ENCODE measurements at regions not wholly inside any gene's neighbourhood (a gene's known extent, or its start where the extent isn't known, plus 50 kb on each side); places are given as distances from the start of the nearest gene placed in this dataset.
A peak's percentile ranks its signal among the peaks of the same experiment; 100 is the strongest.

- Histone ChIP-seq H3K27ac (ENCODE audit: low read depth, low read length) (no peak overlapping the region), H3K4me3 (ENCODE audit: low read depth, low read length) (no peak overlapping the region), H3K9me3 (ENCODE audit: control insufficient read depth, insufficient read depth, low read length) (no peaks in the 10 kb centered on the region), H3K27me3 (ENCODE audit: control insufficient read depth, insufficient read depth, low read length) (no peaks in the 10 kb centered on the region)
- TF ChIP-seq CTCF (IDR thresholded peaks at IDR 0.05; ENCODE audit: low read depth, low read length) = no peak
- DNase-seq (ENCODE audit: low read depth, low spot score) = no peak
- POLR2A ChIA-PET = no interaction called here
- CTCF ChIA-PET = interaction anchor here (0.9 to 1.3 kb wide), 2 partner anchors 599 to 631 kb away, joined by 3 to 4 read pairs; no protein-coding TSS in a partner anchor
These were observed 576.7 kb upstream of the DIPK2B start for GRCh38 chrX:45777366-45777765.

DNA sequence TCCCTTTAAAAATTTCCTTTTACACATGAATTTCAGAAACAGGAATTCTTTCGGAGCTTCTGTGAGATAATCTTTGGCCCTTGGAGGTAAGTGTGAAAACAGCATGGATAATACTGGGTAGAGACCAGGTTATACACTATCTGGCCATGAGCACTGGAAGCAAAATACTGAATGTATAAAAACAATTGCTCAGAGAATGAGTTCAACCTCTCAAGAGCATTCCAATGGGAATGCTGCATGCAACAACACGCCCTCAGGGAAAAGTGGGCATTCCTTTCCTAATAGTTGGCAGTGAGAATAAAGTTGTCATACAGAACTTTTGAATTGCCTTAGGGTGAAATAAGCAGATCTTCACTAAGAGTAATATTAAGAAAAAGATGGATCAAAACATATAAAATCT, 574.8 kb upstream of the DIPK2B start:
- Histone ChIP-seq H3K9me3 (ENCODE audit: control insufficient read depth, insufficient read depth, low read length) (no peaks in the 10 kb centered on the region), H3K27me3 (ENCODE audit: control insufficient read depth, insufficient read depth, low read length) (no peaks in the 10 kb centered on the region), H3K4me3 (ENCODE audit: low read depth, low read length) (no peak overlapping the region), H3K27ac (ENCODE audit: low read depth, low read length) (peak overlapping the region; percentile 39)
- ChIA-PET CTCF (interaction anchor here (1.0 kb wide), 1 partner anchor 28 kb away, joined by 3 read pairs; no protein-coding TSS in a partner anchor), POLR2A (interaction anchor here (0.9 to 1.6 kb wide), 3 partner anchors 14 to 65 kb away, joined by 3 to 5 read pairs (median 3); no protein-coding TSS in a partner anchor)
- no peak for TF ChIP-seq CTCF (IDR thresholded peaks at IDR 0.05; ENCODE audit: low read depth, low read length)
- DNase-seq (ENCODE audit: low read depth, low spot score) = no peak

- ChIA-PET POLR2A (interaction anchor here (0.9 to 1.6 kb wide), 3 partner anchors 14 to 66 kb away, joined by 3 to 5 read pairs (median 3); no protein-coding TSS in a partner anchor), CTCF (interaction anchor here (1.0 kb wide), 1 partner anchor 29 kb away, joined by 3 read pairs; no protein-coding TSS in a partner anchor)
- H3K27ac ChIP-seq (ENCODE audit: low read depth, low read length) = no peak overlapping the region
- no peak for TF ChIP-seq CTCF (IDR thresholded peaks at IDR 0.05; ENCODE audit: low read depth, low read length)
- H3K4me3 ChIP-seq (ENCODE audit: low read depth, low read length) = no peak overlapping the region
- H3K9me3 ChIP-seq (ENCODE audit: control insufficient read depth, insufficient read depth, low read length) = no peaks in the 10 kb centered on the region
- H3K27me3 ChIP-seq (ENCODE audit: control insufficient read depth, insufficient read depth, low read length) = no peaks in the 10 kb centered on the region
- DNase-seq (ENCODE audit: low read depth, low spot score) = no peak
These were observed 574.3 kb upstream of the DIPK2B start for GRCh38 chrX:45774961-45775360.

- no peak overlapping the region for H3K27ac ChIP-seq (ENCODE audit: low read depth, low read length)
- POLR2A ChIA-PET = interaction anchor here (0.8 kb wide), 1 partner anchor 30 kb away, joined by 4 read pairs; no protein-coding TSS in a partner anchor
- CTCF ChIA-PET = no interaction called here
- no peak for DNase-seq (ENCODE audit: low read depth, low spot score)
- no peak overlapping the region for H3K4me3 ChIP-seq (ENCODE audit: low read depth, low read length)
- no peaks in the 10 kb centered on the region for H3K27me3 ChIP-seq (ENCODE audit: control insufficient read depth, insufficient read depth, low read length)
- H3K9me3 ChIP-seq (ENCODE audit: control insufficient read depth, insufficient read depth, low read length) = no peaks in the 10 kb centered on the region
- TF ChIP-seq CTCF (IDR thresholded peaks at IDR 0.05; ENCODE audit: low read depth, low read length) = no peak
These were observed 572.9 kb upstream of the DIPK2B start for GRCh38 chrX:45773572-45773971.

DNA sequence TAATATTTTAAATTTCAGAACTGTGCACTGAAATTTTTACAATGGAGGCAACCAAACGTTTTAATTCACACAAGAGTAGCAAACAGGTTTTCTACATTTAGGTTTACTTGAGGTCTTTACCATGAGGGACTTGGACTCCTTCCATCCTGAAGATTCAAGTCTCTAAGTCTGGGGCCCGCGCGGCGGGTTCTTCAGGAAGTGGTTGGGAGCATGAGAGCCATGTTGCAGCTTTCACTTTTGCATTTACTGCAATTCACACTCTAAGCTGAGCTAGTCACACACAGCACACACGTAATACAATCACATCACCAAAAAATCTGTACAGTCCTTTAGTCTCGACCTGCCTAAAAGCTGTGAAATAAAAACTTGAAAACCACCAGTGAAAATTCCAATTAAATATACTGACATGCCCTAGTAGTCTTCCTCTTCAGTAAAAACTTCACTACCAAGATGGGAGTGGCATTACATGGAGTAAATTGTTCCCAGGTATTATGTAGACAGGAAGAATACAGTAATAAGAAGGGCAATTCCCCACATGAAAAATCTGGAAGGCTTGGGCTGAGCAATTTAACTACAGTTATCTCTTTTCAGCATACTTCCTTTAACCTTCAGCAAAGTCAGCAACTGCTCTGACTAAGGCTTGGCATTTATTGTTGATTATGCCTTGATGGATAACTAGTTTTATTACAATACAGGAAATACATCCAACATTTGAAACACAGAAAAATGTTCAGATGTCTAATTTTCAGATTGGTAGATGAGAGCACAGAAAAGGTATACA, 571.1 kb upstream of the DIPK2B start:
- H3K27me3 ChIP-seq (ENCODE audit: control insufficient read depth, insufficient read depth, low read length) = no peaks in the 10 kb centered on the region
- ChIA-PET POLR2A (interaction anchor here (0.6 to 3.4 kb wide), 4 partner anchors 17 to 37 kb away, joined by 3 to 36 read pairs (median 7); no protein-coding TSS in a partner anchor), CTCF (no interaction called here)
- no peak for TF ChIP-seq CTCF (IDR thresholded peaks at IDR 0.05; ENCODE audit: low read depth, low read length)
- H3K4me3 ChIP-seq (ENCODE audit: low read depth, low read length) = peak overlapping the region; percentile 62
- H3K9me3 ChIP-seq (ENCODE audit: control insufficient read depth, insufficient read depth, low read length) = no peaks in the 10 kb centered on the region
- DNase-seq (ENCODE audit: low read depth, low spot score) = peak; percentile 36
- peak overlapping the region; percentile 68 for H3K27ac ChIP-seq (ENCODE audit: low read depth, low read length)

All from AG04450 (cell line).